HL-60 (cell line): ENCODE measurements at regions not wholly inside any gene's neighbourhood (a gene's known extent, or its start where the extent isn't known, plus 50 kb on each side); places are given as distances from the start of the nearest gene placed in this dataset.

Experiments used
- POLR2AphosphoS5 ChIP-seq: IDR thresholded peaks from 2 replicates; pipeline ENCODE4 v1.6.1; 2012; ENCODE audit warnings: low read depth
- SPI1 ChIP-seq: IDR thresholded peaks from 2 replicates; pipeline ENCODE4 v1.6.1; 2012; ENCODE audit warnings: low read depth, mild to moderate bottlenecking, borderline replicate concordance
- TF ChIP-seq, protein P1 (sequence below): IDR thresholded peaks from one replicate; pipeline ENCODE4 v1.5.1; 2011; ENCODE audit warnings: low read length, control low read depth, inconsistent platforms; ENCODE audit not compliant: insufficient read depth

DNA sequence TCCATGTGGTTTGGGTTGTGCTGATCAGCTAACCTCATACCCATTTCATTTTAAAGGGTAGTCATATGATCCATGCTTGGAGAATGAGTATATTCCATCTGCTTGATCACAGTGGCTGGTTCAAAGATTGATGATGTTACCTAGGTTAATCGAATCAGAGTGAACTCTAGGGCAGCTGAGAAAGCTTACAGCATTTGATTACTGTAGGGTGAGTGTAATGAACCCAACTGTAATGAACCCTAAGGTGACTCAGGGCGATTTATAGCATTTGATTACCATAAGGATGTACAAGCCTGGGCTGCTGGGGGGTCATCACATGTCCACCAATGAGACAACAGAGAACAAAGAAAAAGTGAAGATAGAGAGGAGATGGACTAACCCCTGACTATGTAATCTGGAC lies 523.1 kb downstream of the ADRA2A start:
- TF ChIP-seq, protein P1, sequence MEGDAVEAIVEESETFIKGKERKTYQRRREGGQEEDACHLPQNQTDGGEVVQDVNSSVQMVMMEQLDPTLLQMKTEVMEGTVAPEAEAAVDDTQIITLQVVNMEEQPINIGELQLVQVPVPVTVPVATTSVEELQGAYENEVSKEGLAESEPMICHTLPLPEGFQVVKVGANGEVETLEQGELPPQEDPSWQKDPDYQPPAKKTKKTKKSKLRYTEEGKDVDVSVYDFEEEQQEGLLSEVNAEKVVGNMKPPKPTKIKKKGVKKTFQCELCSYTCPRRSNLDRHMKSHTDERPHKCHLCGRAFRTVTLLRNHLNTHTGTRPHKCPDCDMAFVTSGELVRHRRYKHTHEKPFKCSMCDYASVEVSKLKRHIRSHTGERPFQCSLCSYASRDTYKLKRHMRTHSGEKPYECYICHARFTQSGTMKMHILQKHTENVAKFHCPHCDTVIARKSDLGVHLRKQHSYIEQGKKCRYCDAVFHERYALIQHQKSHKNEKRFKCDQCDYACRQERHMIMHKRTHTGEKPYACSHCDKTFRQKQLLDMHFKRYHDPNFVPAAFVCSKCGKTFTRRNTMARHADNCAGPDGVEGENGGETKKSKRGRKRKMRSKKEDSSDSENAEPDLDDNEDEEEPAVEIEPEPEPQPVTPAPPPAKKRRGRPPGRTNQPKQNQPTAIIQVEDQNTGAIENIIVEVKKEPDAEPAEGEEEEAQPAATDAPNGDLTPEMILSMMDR = no peak
- TF ChIP-seq POLR2AphosphoS5 (no peak), SPI1 (no peak)
